ENCODE measurements at regions not wholly inside any gene's neighbourhood (a gene's known extent, or its start where the extent isn't known, plus 50 kb on each side); places are given as distances from the start of the nearest gene placed in this dataset.

GRCh38 chr20:59393142-59393541 is 92.7 kb downstream of the EDN3 start:
- TF ChIP-seq CTCF (IDR thresholded peaks at IDR 0.05; ENCODE audit: extremely low read depth, low read depth, low read length), result no peak
- Histone ChIP-seq H3K4me1 (ENCODE audit: insufficient read depth, low read length) (no peaks in the 10 kb centered on the region), H3K9me3 (ENCODE audit: low read depth, low read length) (no peaks in the 10 kb centered on the region), H2AFZ (ENCODE audit: low read length) (no peak overlapping the region), H3K27ac (ENCODE audit: low read depth, low read length) (no peak overlapping the region), H3K4me3 (ENCODE audit: insufficient read depth, low read length) (no peak overlapping the region), H4K20me1 (ENCODE audit: insufficient read depth, low read length) (no peaks in the 10 kb centered on the region), H3K36me3 (ENCODE audit: insufficient read depth, low read length) (no peaks in the 10 kb centered on the region), H3K79me2 (ENCODE audit: insufficient read depth, low read length) (no peaks in the 10 kb centered on the region), H3K4me2 (ENCODE audit: insufficient read depth, low read length) (no peak overlapping the region), H3K27me3 (ENCODE audit: insufficient read depth, low read length) (no peaks in the 10 kb centered on the region)
- no peak for DNase-seq (ENCODE audit: insufficient read length, low spot score, missing footprints)

GRCh38 chr20:59395729-59396128 is 95.3 kb downstream of the EDN3 start:
- Histone ChIP-seq H3K27ac (ENCODE audit: low read depth, low read length) (no peak overlapping the region), H3K79me2 (ENCODE audit: insufficient read depth, low read length) (no peaks in the 10 kb centered on the region), H3K36me3 (ENCODE audit: insufficient read depth, low read length) (no peaks in the 10 kb centered on the region), H4K20me1 (ENCODE audit: insufficient read depth, low read length) (no peaks in the 10 kb centered on the region), H3K4me2 (ENCODE audit: insufficient read depth, low read length) (no peak overlapping the region), H3K4me1 (ENCODE audit: insufficient read depth, low read length) (no peaks in the 10 kb centered on the region), H3K4me3 (ENCODE audit: insufficient read depth, low read length) (no peak overlapping the region), H3K27me3 (ENCODE audit: insufficient read depth, low read length) (peaks cover 7% of the 10 kb centered on the region), H2AFZ (ENCODE audit: low read length) (no peak overlapping the region), H3K9me3 (ENCODE audit: low read depth, low read length) (no peaks in the 10 kb centered on the region)
- TF ChIP-seq CTCF (IDR thresholded peaks at IDR 0.05; ENCODE audit: extremely low read depth, low read depth, low read length), result no peak
- no peak for DNase-seq (ENCODE audit: insufficient read length, low spot score, missing footprints)

- no peaks in the 10 kb centered on the region for H3K79me2 ChIP-seq (ENCODE audit: insufficient read depth, low read length)
- no peak overlapping the region for H3K4me2 ChIP-seq (ENCODE audit: insufficient read depth, low read length)
- TF ChIP-seq CTCF (IDR thresholded peaks at IDR 0.05; ENCODE audit: extremely low read depth, low read depth, low read length), result no peak
- H2AFZ ChIP-seq (ENCODE audit: low read length), result no peak overlapping the region
- no peak for DNase-seq (ENCODE audit: insufficient read length, low spot score, missing footprints)
- H3K4me1 ChIP-seq (ENCODE audit: insufficient read depth, low read length), result no peaks in the 10 kb centered on the region
- H3K9me3 ChIP-seq (ENCODE audit: low read depth, low read length), result no peaks in the 10 kb centered on the region
- H3K36me3 ChIP-seq (ENCODE audit: insufficient read depth, low read length), result no peaks in the 10 kb centered on the region
- H3K27me3 ChIP-seq (ENCODE audit: insufficient read depth, low read length), result peaks cover 32% of the 10 kb centered on the region
- H4K20me1 ChIP-seq (ENCODE audit: insufficient read depth, low read length), result no peaks in the 10 kb centered on the region
- no peak overlapping the region for H3K4me3 ChIP-seq (ENCODE audit: insufficient read depth, low read length)
- no peak overlapping the region for H3K27ac ChIP-seq (ENCODE audit: low read depth, low read length)
Measured at GRCh38 chr20:59398537-59399205, 98.3 kb downstream of the EDN3 start.

GRCh38 chr20:59399426-59400099 is 99.2 kb downstream of the EDN3 start:
- no peak for TF ChIP-seq CTCF (IDR thresholded peaks at IDR 0.05; ENCODE audit: extremely low read depth, low read depth, low read length)
- no peak for DNase-seq (ENCODE audit: insufficient read length, low spot score, missing footprints)
- H3K9me3 ChIP-seq (ENCODE audit: low read depth, low read length), result no peaks in the 10 kb centered on the region
- H3K79me2 ChIP-seq (ENCODE audit: insufficient read depth, low read length), result no peaks in the 10 kb centered on the region
- peaks cover 32% of the 10 kb centered on the region for H3K27me3 ChIP-seq (ENCODE audit: insufficient read depth, low read length)
- no peaks in the 10 kb centered on the region for H3K4me1 ChIP-seq (ENCODE audit: insufficient read depth, low read length)
- H3K36me3 ChIP-seq (ENCODE audit: insufficient read depth, low read length), result no peaks in the 10 kb centered on the region
- H3K4me3 ChIP-seq (ENCODE audit: insufficient read depth, low read length), result no peak overlapping the region
- no peak overlapping the region for H3K4me2 ChIP-seq (ENCODE audit: insufficient read depth, low read length)
- no peaks in the 10 kb centered on the region for H4K20me1 ChIP-seq (ENCODE audit: insufficient read depth, low read length)
- H2AFZ ChIP-seq (ENCODE audit: low read length), result no peak overlapping the region
- no peak overlapping the region for H3K27ac ChIP-seq (ENCODE audit: low read depth, low read length)
